ENCODE measurements at regions not wholly inside any gene's neighbourhood (a gene's known extent, or its start where the extent isn't known, plus 50 kb on each side); places are given as distances from the start of the nearest gene placed in this dataset.
A peak's percentile ranks its signal among the peaks of the same experiment; 100 is the strongest.
"Not testable (repeated sequence)": the region's sequence is repeated elsewhere in the genome, so short reads cannot be mapped to it uniquely, and the experiment has no call there.

DNA sequence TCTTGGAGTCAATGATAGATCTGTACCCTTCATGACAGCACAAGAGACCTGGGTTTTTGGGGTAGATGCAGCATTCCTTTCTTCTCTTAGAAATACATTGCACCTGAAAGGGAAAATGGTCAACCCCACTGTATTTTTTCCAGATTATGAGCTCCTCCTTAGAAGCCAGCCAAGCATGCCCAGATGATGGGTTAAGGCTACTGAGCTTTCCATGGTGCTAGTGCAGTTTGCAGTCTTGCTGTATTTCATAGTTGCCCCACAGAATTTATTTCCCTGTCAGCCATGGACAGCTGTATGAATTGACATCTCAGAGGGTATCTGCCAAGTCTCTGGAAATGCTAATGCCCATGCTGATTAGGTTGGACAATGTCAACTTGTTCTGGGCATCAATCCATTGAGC lies 73.7 kb upstream of the H2AZ1 start:
- ATAC-seq = no peak

DNA sequence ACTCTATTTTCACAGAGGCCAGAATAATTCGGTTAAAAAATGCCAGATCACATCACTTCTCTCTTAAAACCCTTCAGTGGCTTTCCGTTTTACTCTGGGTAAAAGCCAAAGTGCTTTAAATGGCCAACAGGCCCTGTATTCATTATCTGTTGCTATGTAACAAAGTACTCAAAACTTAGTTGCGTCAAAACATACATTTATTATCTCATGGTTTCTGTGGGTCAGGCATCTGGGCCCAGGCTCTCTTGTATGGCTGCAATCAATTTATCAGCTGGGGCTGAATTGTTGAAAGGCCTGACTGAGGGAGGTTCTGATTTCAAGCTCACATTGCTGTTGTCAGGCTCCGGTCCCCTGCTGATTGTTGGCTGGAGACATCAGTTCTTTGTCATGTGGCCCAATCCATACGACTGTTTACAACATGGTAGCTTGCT lies 72.7 kb upstream of the H2AZ1 start:
- no peak for ATAC-seq

DNA sequence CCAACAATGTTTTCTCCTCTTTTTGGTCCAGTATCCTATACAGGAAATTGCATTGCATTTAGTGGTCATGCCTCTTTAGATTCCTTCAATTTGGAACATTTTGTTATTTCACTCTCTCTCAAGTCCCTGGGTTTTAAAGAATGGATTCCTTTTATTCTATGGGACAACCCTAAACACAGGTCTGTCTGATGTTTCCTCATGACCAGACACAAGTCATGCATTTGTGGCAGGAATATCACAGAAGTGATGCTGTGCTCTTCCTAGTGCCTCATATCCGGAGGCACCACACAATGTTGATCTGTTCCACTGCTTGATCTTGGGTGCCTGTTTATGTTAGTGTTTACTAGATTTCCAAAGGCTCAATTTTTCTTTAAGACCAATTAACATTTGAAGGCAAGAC lies 69.7 kb upstream of the H2AZ1 start:
- no peak for ATAC-seq

DNA sequence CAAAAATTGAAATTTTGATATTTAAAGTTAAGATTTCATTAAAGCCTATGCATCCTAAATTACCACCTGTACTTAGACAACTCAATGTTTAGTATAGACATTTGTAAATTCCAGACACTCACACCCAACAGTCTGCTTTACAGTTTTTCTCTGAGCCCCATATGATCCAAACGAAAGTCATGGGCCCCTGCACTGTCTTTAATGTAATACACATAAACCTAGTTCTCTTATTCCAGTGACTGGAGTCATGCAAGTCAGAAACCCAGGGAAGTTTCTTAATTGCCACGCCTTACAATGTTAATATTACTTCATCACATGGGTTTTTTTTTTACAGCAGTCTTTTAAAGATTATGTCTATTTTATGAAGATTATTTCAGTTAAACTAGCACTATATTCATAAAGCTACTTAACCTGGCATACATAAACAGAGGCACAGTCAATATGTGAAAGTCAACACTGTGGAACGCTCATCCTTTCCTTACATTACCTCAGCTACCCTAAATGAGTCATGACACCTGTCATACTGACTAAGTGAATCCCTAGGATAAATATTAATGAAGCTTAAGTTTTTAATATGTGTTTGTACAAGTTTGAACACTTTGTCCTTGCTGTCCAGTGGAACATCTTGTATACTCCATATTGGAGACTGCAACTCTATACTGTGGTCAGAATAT lies 67.7 kb upstream of the H2AZ1 start:
- peak; percentile 99 for ATAC-seq

DNA sequence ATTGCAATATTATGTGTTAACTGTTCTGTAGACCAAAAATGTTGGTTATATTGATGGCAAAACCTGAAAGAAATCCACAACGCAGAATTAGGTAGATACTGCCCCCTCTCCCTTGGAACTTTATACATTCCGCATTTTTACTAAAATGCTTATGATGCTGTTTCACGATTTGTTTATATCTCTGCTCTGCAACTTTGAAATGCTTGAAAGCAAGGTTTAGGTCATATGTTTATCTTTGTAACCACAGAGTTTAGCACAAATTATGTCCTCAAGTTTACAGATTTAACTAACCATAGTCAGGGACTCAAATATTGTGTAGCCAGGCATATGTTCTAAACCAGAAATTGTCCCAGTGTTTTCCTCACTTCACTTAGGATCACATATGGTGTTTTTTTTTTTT lies 66.1 kb upstream of the H2AZ1 start:
- ATAC-seq = no peak

DNA sequence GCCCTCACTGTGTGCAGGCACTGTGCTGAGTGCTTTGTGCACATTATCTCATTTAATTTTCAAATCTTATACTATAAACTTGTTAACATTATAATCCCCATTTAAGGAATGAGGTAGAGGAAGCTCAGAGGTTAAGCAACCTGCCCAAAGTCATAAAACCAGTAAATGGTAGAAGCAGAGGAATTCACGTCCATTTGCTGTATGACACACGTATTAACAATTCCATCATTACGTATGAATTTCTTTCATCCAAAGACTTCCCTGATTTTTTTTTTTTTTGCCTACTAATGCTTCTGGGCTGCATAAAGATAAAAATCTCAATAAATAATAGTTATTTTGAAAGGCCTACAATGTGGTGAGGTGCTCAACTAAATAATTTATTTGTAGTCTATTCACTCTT lies 64.5 kb upstream of the H2AZ1 start:
- ATAC-seq = no peak

DNA sequence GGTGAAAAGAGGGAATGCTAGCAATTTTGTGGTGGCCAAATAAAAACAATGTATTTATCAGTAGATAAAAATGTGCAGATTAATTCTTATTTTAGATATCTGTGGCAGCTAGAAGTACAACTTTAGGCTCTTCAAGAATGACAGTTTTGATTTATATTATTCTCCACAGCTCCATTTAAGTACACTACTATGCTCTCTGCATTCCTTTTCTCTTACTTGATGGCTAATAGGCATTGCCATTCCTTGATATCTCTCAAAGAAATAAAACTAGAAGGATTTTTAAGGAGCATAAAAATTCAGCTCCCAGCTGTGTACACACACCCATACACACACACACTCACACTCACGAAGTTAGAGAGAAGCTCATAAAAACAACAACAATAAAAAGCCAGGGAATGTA lies 59.4 kb upstream of the H2AZ1 start:
- no peak for ATAC-seq

DNA sequence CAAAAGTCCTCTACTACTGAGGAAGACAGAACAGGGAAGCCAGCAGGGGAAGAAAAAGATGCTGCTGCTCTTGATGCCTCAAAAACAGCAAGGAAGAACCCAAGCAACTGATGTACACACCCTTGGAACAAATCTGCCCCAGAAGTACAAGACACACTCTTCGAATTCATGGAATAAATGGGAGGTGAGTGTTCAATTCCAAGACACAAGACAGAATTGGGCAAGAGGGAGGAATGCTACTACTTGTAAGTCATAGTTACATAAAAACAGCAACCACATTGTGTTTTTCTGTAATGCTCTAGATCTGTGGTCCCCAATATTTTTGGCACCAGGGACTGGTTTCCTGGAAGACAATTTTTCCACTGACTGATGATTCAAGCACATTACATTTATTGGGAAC lies 58.0 kb upstream of the H2AZ1 start:
- ATAC-seq = no peak

DNA sequence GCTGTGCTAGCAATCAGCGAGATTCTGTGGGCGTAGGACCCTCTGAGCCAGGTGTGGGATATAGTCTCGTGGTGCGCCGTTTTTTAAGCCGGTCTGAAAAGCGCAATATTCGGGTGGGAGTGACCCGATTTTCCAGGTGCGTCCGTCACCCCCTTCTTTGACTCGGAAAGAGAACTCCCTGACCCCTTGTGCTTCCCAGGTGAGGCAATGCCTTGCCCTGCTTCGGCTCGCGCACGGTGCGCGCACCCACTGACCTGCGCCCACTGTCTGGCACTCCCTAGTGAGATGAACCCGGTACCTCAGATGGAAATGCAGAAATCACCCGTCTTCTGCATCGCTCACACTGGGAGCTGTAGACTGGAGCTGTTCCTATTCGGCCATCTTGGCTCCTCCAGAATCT lies 56.1 kb upstream of the H2AZ1 start:
- not testable (repeated sequence) for ATAC-seq

Data from esophagus mucosa (tissue), 1 donor.